ENCODE measurements at regions not wholly inside any gene's neighbourhood (a gene's known extent, or its start where the extent isn't known, plus 50 kb on each side); places are given as distances from the start of the nearest gene placed in this dataset.
"Not testable (repeated sequence)": the region's sequence is repeated elsewhere in the genome, so short reads cannot be mapped to it uniquely, and the experiment has no call there.

- POLR2A ChIA-PET, result not testable (repeated sequence)
Measured at GRCh38 chr9:97778740-97779139, 74.3 kb upstream of the FOXE1 start.

GRCh38 chr9:97779608-97780007 lies 73.4 kb upstream of the FOXE1 start:
- TF ChIP-seq ZNF609 (CRISPR knock-in tag; IDR thresholded peaks at IDR 0.05; ENCODE audit: borderline replicate concordance) (no peak), ZFP36 (IDR thresholded peaks at IDR 0.05; ENCODE audit: low read depth, low read length, partially characterized antibody) (peak; percentile 77), CBX5 (IDR thresholded peaks at IDR 0.05; ENCODE audit: borderline replicate concordance, low read depth) (peak; percentile 19; the same call in 1 of the 2 replicates), SMAD1 (IDR thresholded peaks at IDR 0.05; ENCODE audit: low read depth, low read length, partially characterized antibody) (no peak)
- TF ChIP-seq, protein P1, sequence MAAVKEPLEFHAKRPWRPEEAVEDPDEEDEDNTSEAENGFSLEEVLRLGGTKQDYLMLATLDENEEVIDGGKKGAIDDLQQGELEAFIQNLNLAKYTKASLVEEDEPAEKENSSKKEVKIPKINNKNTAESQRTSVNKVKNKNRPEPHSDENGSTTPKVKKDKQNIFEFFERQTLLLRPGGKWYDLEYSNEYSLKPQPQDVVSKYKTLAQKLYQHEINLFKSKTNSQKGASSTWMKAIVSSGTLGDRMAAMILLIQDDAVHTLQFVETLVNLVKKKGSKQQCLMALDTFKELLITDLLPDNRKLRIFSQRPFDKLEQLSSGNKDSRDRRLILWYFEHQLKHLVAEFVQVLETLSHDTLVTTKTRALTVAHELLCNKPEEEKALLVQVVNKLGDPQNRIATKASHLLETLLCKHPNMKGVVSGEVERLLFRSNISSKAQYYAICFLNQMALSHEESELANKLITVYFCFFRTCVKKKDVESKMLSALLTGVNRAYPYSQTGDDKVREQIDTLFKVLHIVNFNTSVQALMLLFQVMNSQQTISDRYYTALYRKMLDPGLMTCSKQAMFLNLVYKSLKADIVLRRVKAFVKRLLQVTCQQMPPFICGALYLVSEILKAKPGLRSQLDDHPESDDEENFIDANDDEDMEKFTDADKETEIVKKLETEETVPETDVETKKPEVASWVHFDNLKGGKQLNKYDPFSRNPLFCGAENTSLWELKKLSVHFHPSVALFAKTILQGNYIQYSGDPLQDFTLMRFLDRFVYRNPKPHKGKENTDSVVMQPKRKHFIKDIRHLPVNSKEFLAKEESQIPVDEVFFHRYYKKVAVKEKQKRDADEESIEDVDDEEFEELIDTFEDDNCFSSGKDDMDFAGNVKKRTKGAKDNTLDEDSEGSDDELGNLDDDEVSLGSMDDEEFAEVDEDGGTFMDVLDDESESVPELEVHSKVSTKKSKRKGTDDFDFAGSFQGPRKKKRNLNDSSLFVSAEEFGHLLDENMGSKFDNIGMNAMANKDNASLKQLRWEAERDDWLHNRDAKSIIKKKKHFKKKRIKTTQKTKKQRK (IDR thresholded peaks at IDR 0.05; ENCODE audit: borderline replicate concordance, low read depth, low read length), result peak; percentile 54; the same call in 1 of the 2 replicates
- intact Hi-C loops (cut with micrococcal nuclease), result no loop called here
- no peak overlapping the region for H3K4me3 ChIP-seq
- ChIA-PET CTCF (ENCODE audit: low intra/inter-chr PET ratio) (no interaction called here), POLR2A (no interaction called here)
- H2AFZ ChIP-seq (ENCODE audit: low read depth, low read length), result no peak overlapping the region
- H3K27me3 ChIP-seq (ENCODE audit: control insufficient read depth in 2 of 2, insufficient read depth in 2 of 2, low read length in 2 of 2), result peaks cover 4 to 7% of the 10 kb centered on the region in 2 experiments; a peak in 3 of 5 replicates
- H3K9ac ChIP-seq (ENCODE audit: insufficient read depth in 1 of 2, low read depth in 2 of 2, low read length in 2 of 2), result no peak overlapping the region
- no peak overlapping the region for H3K4me2 ChIP-seq (ENCODE audit: insufficient read depth, low read length)
- DNase-seq (ENCODE audit: extremely low read depth in 1 of 4, low spot score in 3 of 4), result no peak
- FAIRE-seq, result no peak
- no peak overlapping the region for H3K27ac ChIP-seq (ENCODE audit: extremely low read depth, low read depth, low read length)
- 9% methylated on average over 2 of the region's 2 CpGs for WGBS (ENCODE audit: insufficient coverage, low coverage, missing lambda C conversion rate)
- peaks cover 0 to 4% of the 10 kb centered on the region in 2 experiments; a peak in 2 of 5 replicates for H3K4me1 ChIP-seq (replicated peaks in 1 of 2; ENCODE audit: control insufficient read depth in 2 of 2, insufficient read depth in 2 of 2, low read length in 2 of 2)
- H4K20me1 ChIP-seq (replicated peaks; ENCODE audit: control insufficient read depth, insufficient read depth, low read length), result no peaks in the 10 kb centered on the region
- H3K79me2 ChIP-seq (ENCODE audit: control insufficient read depth, insufficient read depth, low read length), result no peaks in the 10 kb centered on the region
- no peaks in the 10 kb centered on the region for H3K36me3 ChIP-seq (ENCODE audit: control insufficient read depth, insufficient read depth, low read length)
- in situ Hi-C loops (cut with MboI), result no loop called here
- no peaks in the 10 kb centered on the region for H3K9me3 ChIP-seq (replicated peaks; ENCODE audit: control insufficient read depth, insufficient read depth, low read depth, low read length)
- H3K9me1 ChIP-seq (ENCODE audit: control insufficient read depth, insufficient read depth, low read length), result no peaks in the 10 kb centered on the region
- no peak for ATAC-seq
- no TSS peak for BruUV-seq (replicated peaks)

More at GRCh38 chr9:97778740-97779139, 74.3 kb upstream of the FOXE1 start:
- H4K20me1 ChIP-seq (replicated peaks; ENCODE audit: control insufficient read depth, insufficient read depth, low read length); H3K36me3 ChIP-seq (ENCODE audit: control insufficient read depth, insufficient read depth, low read length); in situ Hi-C loops (cut with MboI); FAIRE-seq; ATAC-seq; CTCF ChIA-PET (ENCODE audit: low intra/inter-chr PET ratio); H3K4me3 ChIP-seq; BruUV-seq (replicated peaks); H2AFZ ChIP-seq (ENCODE audit: low read depth, low read length); H3K27ac ChIP-seq (ENCODE audit: extremely low read depth, low read depth, low read length); H3K9me1 ChIP-seq (ENCODE audit: control insufficient read depth, insufficient read depth, low read length); H3K9ac ChIP-seq (ENCODE audit: insufficient read depth in 1 of 2, low read depth in 2 of 2, low read length in 2 of 2); H3K9me3 ChIP-seq (replicated peaks; ENCODE audit: control insufficient read depth, insufficient read depth, low read depth, low read length); intact Hi-C loops (cut with micrococcal nuclease); DNase-seq (ENCODE audit: extremely low read depth in 1 of 4, low spot score in 3 of 4); H3K4me2 ChIP-seq (ENCODE audit: insufficient read depth, low read length); H3K79me2 ChIP-seq (ENCODE audit: control insufficient read depth, insufficient read depth, low read length); H3K27me3 ChIP-seq (ENCODE audit: control insufficient read depth in 2 of 2, insufficient read depth in 2 of 2, low read length in 2 of 2): not testable (repeated sequence)
- peaks cover 0 to 11% of the 10 kb centered on the region in 2 experiments; a peak in 2 of 5 replicates for H3K4me1 ChIP-seq (replicated peaks in 1 of 2; ENCODE audit: control insufficient read depth in 2 of 2, insufficient read depth in 2 of 2, low read length in 2 of 2)
- WGBS (ENCODE audit: insufficient coverage, low coverage, missing lambda C conversion rate), result 4% methylated on average over 2 of the region's 2 CpGs
- TF ChIP-seq TRIM28 (IDR thresholded peaks at IDR 0.05) (0 out of 2 replicates have a peak, but pooled peaks have one; percentile 29), ZNF707 (CRISPR knock-in tag; conservative IDR thresholded peaks at IDR 0.05) (peak; percentile 98)
